NCI-H748 (cell line): ENCODE measurements at regions not wholly inside any gene's neighbourhood (a gene's known extent, or its start where the extent isn't known, plus 50 kb on each side); places are given as distances from the start of the nearest gene placed in this dataset.
"Not testable (repeated sequence)": the region's sequence is repeated elsewhere in the genome, so short reads cannot be mapped to it uniquely, and the experiment has no call there.

Source experiments
- DNase-seq: peaks from one replicate; lab custom pipeline; 2025; ENCODE audit not compliant: unreplicated experiment; lab: John Stamatoyannopoulos, UW

- no peak for DNase-seq
Measured at GRCh38 chr20:40955326-40955725, 73.3 kb upstream of the TOP1 start.

GRCh38 chr20:40955826-40956225 lies 72.8 kb upstream of the TOP1 start:
- DNase-seq = not testable (repeated sequence)

DNA sequence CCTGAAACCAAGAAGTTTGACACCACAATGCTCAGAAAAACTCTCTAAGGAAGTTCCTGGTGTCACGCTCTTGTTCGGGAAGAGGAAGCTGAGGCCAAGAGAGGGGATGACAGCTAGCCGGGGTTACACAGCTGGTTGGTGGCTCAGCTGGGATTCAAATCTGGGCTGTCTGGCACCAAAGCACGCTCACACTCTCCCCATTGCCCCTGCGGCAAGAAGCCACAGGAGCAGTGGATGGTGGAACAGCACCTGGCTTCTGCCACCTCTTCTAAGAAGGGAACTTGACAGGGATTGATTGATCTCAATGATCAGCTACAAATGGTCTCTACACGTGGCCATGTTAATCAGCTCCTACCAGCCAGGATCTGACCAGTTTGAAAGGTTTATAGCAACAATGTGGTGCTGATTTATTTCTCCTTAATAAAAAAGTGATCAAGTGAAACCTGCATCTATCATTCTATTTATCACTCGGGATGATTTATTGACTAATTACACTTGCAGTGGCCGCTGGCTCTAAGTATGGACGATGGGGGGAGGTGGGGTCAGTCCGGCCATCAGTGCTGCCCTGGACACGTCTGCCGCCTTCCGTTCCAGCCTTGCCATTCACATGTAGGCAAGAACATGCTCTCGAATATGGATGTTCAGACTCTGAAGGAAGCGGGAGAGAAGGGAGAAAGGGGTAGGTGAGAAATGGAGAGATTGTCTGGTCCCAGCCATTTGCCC lies 71.9 kb upstream of the TOP1 start:
- no peak for DNase-seq

- no peak for DNase-seq
Measured at GRCh38 chr20:40957265-40957760, 71.3 kb upstream of the TOP1 start.

DNA sequence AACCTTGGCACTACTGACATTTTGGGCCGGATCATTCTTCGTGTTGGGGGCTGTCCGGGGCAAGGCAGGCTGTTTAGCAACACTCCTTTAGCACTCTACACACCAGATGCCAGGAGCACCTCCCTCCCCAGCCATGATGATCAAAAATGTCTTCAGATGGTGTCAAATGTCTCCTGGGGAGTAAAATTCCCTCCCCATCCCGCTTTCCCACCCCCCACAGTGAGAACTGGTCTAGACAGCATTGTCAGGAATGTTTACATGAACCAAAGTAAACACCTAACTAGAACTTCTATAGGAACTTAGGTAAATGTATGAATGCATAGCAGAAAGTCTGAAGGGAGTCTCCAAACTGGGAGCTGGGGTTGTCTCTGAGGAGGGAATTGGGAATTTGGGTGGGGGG lies 70.0 kb upstream of the TOP1 start:
- DNase-seq = no peak

- DNase-seq = no peak
Measured at GRCh38 chr20:40959325-40960092, 69.1 kb upstream of the TOP1 start.

DNA sequence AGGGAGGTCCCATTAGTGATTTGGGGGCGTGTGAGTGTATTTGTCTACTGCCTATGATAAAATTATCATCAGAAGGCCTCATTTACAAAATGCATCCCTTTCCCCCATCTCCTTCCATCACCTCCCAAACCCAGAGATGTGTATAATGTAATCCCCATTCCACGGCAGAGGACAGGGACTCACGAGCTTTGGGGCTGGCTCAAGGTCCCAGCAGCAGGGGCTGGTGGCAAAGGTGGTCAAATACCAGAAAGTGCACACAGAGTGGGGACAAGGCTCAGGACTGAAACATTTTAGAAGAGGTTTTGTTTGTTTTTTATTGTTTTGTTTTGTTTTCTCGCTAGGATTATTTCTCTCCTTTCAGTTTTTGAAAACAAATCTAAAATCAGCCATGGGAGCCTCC lies 68.5 kb upstream of the TOP1 start:
- no peak for DNase-seq

DNA sequence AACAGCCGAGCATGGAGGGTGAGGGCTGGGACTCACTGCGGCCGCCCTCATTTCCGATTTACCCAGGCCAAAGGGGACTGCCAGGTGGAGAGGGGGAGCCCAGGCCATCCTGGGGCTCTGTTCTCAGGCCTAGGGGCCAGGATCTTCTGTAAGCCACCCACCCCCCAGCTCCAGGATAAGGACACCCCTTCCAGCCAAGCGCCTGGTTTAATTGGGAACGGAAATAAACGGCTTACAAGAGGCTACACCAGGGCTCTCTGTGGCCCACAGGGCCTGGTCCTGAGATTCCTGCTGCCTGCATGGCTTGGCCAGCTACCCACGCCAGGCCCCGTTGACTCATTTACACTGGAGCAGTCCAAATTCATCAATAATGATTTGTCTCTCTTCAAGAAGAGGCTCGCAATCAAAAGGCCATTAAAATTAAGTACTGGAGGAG lies 68.1 kb upstream of the TOP1 start:
- no peak for DNase-seq

- no peak for DNase-seq
Measured at GRCh38 chr20:40961176-40961575, 67.4 kb upstream of the TOP1 start.

- DNase-seq = no peak
Measured at GRCh38 chr20:40961686-40962640, 66.7 kb upstream of the TOP1 start.

DNA sequence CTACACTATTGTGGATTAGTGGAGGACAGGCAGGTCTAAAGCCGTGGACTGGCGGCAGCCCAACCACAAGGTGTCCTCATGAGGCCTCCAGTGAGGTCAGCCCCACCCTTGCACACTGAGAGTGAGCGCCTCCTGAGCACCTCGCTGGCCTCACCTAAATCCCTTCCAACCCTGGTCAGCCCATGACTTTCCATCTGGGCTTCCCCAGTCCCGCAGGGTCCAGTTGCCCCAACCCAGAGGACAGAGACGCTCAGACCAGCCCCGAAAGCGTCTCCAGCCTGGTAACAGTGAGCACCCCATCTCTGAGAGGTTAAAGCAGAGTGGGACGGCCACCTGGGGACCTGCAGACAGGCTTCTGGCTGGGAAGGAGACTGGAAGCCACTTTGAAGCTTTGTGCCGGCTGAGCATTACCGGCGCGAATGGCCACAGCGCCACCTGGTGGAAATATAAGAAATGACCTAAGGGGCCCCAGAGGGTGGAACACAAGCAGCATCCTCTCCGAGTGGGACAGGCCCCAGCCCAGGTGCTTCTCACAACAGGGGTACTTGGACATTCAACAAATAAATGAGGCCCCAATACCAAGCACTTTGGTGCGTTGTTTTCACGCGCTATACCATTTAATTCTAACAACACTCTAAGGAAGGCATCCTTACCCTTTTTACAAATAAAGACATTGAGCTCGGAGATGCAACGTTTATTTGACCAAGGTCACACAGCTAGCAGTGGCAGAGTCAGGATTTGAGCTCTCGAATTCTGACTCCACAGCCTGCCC lies 65.7 kb upstream of the TOP1 start:
- DNase-seq = peak; percentile 63

DNA sequence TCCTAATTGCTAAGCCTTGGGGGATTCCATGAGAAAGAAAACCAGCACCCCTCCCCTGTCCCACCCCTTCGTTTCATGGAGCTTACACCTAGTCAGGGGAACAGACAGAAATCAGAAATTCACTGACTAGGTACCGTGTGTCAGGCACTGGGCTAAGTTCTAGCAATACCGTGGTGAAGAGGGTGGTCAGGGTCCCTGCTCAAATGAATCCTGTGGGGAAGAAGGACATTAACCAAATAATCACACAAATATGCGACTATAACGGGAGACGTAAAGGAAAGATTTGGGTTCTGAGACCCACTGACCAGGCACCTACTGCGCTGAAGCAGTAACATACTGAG lies 65.1 kb upstream of the TOP1 start:
- DNase-seq = no peak

- no peak for DNase-seq
Measured at GRCh38 chr20:40965671-40966070, 63.0 kb upstream of the TOP1 start.

GRCh38 chr20:40966103-40966502 lies 62.5 kb upstream of the TOP1 start:
- DNase-seq = no peak

DNA sequence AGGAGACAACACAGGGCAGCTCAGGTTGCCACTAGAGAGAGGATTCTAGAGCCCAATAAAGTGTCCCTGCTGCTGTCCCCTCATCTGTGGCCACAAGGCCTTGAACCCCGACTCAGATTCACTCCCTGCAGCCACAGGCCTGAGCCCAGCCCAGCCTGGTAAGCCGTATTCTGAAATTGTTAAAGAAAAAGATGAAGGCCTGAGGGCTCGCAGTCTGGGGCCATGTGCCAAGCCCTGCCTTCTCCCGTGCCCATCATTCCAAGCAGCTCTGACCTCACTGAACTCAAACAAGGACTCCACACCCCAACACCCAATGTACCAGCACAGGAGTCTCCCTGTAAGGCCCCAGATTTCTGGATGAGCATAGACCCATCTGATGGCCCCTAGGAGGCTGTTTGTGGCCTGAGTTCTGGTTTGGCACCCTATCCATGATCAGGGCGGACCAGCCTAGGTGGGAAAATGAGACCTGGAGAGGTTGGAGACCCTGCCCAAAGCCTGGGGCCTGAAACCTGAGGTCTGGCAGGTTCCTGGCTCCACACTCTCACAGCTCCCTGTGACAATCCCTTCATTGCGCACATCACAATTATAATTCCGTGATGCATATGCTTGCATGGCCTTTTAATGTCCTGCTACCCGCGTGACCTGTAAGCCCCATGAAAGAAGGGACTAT lies 62.0 kb upstream of the TOP1 start:
- no peak for DNase-seq

- DNase-seq = no peak
Measured at GRCh38 chr20:40967700-40968099, 60.9 kb upstream of the TOP1 start.

- DNase-seq = peak; percentile 54
Measured at GRCh38 chr20:40968816-40969562, 59.6 kb upstream of the TOP1 start.

- DNase-seq = no peak
Measured at GRCh38 chr20:40970218-40970617, 58.4 kb upstream of the TOP1 start.

GRCh38 chr20:40977218-40977617 lies 51.4 kb upstream of the TOP1 start:
- DNase-seq = no peak
